IPS-15b (cell line): ENCODE measurements at regions not wholly inside any gene's neighbourhood (a gene's known extent, or its start where the extent isn't known, plus 50 kb on each side); places are given as distances from the start of the nearest gene placed in this dataset.
"Not testable (repeated sequence)": the region's sequence is repeated elsewhere in the genome, so short reads cannot be mapped to it uniquely, and the experiment has no call there.

Source experiments
- H3K27me3 ChIP-seq: one replicate; pipeline ENCODE4 v1.6.1; 2013; ENCODE audit warnings: low read length; ENCODE audit not compliant: control insufficient read depth, insufficient read depth
- H3K36me3 ChIP-seq: one replicate; pipeline ENCODE4 v1.6.1; 2013; ENCODE audit warnings: low read length; ENCODE audit not compliant: control insufficient read depth, insufficient read depth
- H3K4me1 ChIP-seq: one replicate; pipeline ENCODE4 v1.6.1; 2013; ENCODE audit warnings: mild to moderate bottlenecking, low read length; ENCODE audit not compliant: control insufficient read depth, insufficient read depth
- H3K4me3 ChIP-seq: one replicate; pipeline ENCODE4 v1.5.1; 2013; ENCODE audit warnings: low read depth, low read length
- H3K9ac ChIP-seq: one replicate; pipeline ENCODE4 v1.6.1; 2013; ENCODE audit warnings: low read depth, mild to moderate bottlenecking, low read length
- H3K9me3 ChIP-seq: one replicate; pipeline ENCODE4 v1.6.1; 2013; ENCODE audit warnings: mild to moderate bottlenecking, low read length; ENCODE audit not compliant: control insufficient read depth, insufficient read depth

- Histone ChIP-seq H3K4me3 (no peak overlapping the region), H3K9me3 (no peaks in the 10 kb centered on the region), H3K27me3 (no peaks in the 10 kb centered on the region), H3K9ac (no peak overlapping the region), H3K4me1 (no peaks in the 10 kb centered on the region), H3K36me3 (no peaks in the 10 kb centered on the region)
Observed at GRCh38 chr1:219413536-219413935, 199.4 kb downstream of the ZC3H11B start.

GRCh38 chr1:219412772-219413171, 200.1 kb downstream of the ZC3H11B start:
- no peak overlapping the region for H3K9ac ChIP-seq

GRCh38 chr1:219410721-219411120, 202.2 kb downstream of the ZC3H11B start:
- H3K9me3 ChIP-seq, H3K4me1 ChIP-seq, H3K4me3 ChIP-seq, H3K9ac ChIP-seq, H3K27me3 ChIP-seq, H3K36me3 ChIP-seq: not testable (repeated sequence)

More at GRCh38 chr1:219412772-219413171, 200.1 kb downstream of the ZC3H11B start:
- H3K9me3 ChIP-seq: no peaks in the 10 kb centered on the region
- H3K4me3 ChIP-seq: no peak overlapping the region
- no peaks in the 10 kb centered on the region for H3K4me1 ChIP-seq
- no peaks in the 10 kb centered on the region for H3K27me3 ChIP-seq
- H3K36me3 ChIP-seq: no peaks in the 10 kb centered on the region

- Histone ChIP-seq H3K4me1 (no peaks in the 10 kb centered on the region), H3K4me3 (no peak overlapping the region), H3K36me3 (no peaks in the 10 kb centered on the region), H3K9me3 (no peaks in the 10 kb centered on the region), H3K27me3 (no peaks in the 10 kb centered on the region), H3K9ac (no peak overlapping the region)
Observed at GRCh38 chr1:219405531-219406331, 207.2 kb downstream of the ZC3H11B start.

- H3K4me3 ChIP-seq: no peak overlapping the region
- no peaks in the 10 kb centered on the region for H3K27me3 ChIP-seq
- H3K9me3 ChIP-seq: no peaks in the 10 kb centered on the region
- no peaks in the 10 kb centered on the region for H3K36me3 ChIP-seq
- no peaks in the 10 kb centered on the region for H3K4me1 ChIP-seq
- H3K9ac ChIP-seq: no peak overlapping the region
Observed at GRCh38 chr1:219404629-219405028, 208.3 kb downstream of the ZC3H11B start.

GRCh38 chr1:219402925-219403324, 210.0 kb downstream of the ZC3H11B start:
- no peak overlapping the region for H3K4me3 ChIP-seq
- H3K27me3 ChIP-seq: no peaks in the 10 kb centered on the region
- no peak overlapping the region for H3K9ac ChIP-seq
- no peaks in the 10 kb centered on the region for H3K4me1 ChIP-seq
- H3K36me3 ChIP-seq: no peaks in the 10 kb centered on the region
- no peaks in the 10 kb centered on the region for H3K9me3 ChIP-seq

GRCh38 chr1:219401724-219402625, 210.9 kb downstream of the ZC3H11B start:
- H3K27me3 ChIP-seq: no peaks in the 10 kb centered on the region
- H3K36me3 ChIP-seq: no peaks in the 10 kb centered on the region
- no peaks in the 10 kb centered on the region for H3K4me1 ChIP-seq
- H3K4me3 ChIP-seq: no peak overlapping the region
- H3K9me3 ChIP-seq: no peaks in the 10 kb centered on the region
- no peak overlapping the region for H3K9ac ChIP-seq

- Histone ChIP-seq H3K9me3 (no peaks in the 10 kb centered on the region), H3K4me1 (no peaks in the 10 kb centered on the region), H3K27me3 (no peaks in the 10 kb centered on the region), H3K9ac (no peak overlapping the region), H3K4me3 (no peak overlapping the region), H3K36me3 (no peaks in the 10 kb centered on the region)
Observed at GRCh38 chr1:219399446-219399845, 213.5 kb downstream of the ZC3H11B start.

GRCh38 chr1:219398815-219399396, 214.0 kb downstream of the ZC3H11B start:
- no peak overlapping the region for H3K4me3 ChIP-seq
- H3K4me1 ChIP-seq: no peaks in the 10 kb centered on the region
- no peaks in the 10 kb centered on the region for H3K27me3 ChIP-seq
- H3K9ac ChIP-seq: no peak overlapping the region
- no peaks in the 10 kb centered on the region for H3K36me3 ChIP-seq
- no peaks in the 10 kb centered on the region for H3K9me3 ChIP-seq

- Histone ChIP-seq H3K4me3 (no peak overlapping the region), H3K4me1 (no peaks in the 10 kb centered on the region), H3K9ac (no peak overlapping the region), H3K27me3 (no peaks in the 10 kb centered on the region), H3K9me3 (no peaks in the 10 kb centered on the region), H3K36me3 (no peaks in the 10 kb centered on the region)
Observed at GRCh38 chr1:219397511-219397910, 215.4 kb downstream of the ZC3H11B start.

GRCh38 chr1:219391297-219391696, 217.6 kb downstream of the LYPLAL1 start:
- Histone ChIP-seq H3K36me3 (no peaks in the 10 kb centered on the region), H3K4me1 (no peaks in the 10 kb centered on the region), H3K27me3 (no peaks in the 10 kb centered on the region), H3K4me3 (no peak overlapping the region), H3K9ac (no peak overlapping the region), H3K9me3 (no peaks in the 10 kb centered on the region)
